Esophagus (tissue), 2 donors: ENCODE measurements at regions not wholly inside any gene's neighbourhood (a gene's known extent, or its start where the extent isn't known, plus 50 kb on each side); places are given as distances from the start of the nearest gene placed in this dataset.

Experiments
- H3K27ac ChIP-seq, 2 donors: one replicate each; pipeline ENCODE4 v1.5.1; 2013; ENCODE audit warnings: low read depth in 2 of 2, mild to moderate bottlenecking in 2 of 2, inconsistent platforms in 1 of 2, low read length in 1 of 2, moderate library complexity in 1 of 2
- H3K27me3 ChIP-seq, 2 donors: one replicate each; pipeline ENCODE4 v1.6.1; 2013; ENCODE audit warnings: low read length in 2 of 2, control low read depth in 1 of 2, mild to moderate bottlenecking in 1 of 2; ENCODE audit not compliant: insufficient read depth in 2 of 2, control insufficient read depth in 1 of 2
- H3K36me3 ChIP-seq, 2 donors: one replicate each; pipeline ENCODE4 v1.6.1; 2013; ENCODE audit warnings: low read length in 1 of 2; ENCODE audit not compliant: control insufficient read depth in 2 of 2, insufficient read depth in 2 of 2
- H3K4me1 ChIP-seq, 2 donors: one replicate each; pipeline ENCODE4 v1.6.1; 2013; ENCODE audit warnings: low read length in 1 of 2; ENCODE audit not compliant: control insufficient read depth in 2 of 2, insufficient read depth in 2 of 2
- H3K4me3 ChIP-seq, 2 donors: one replicate each; pipeline ENCODE4 v1.5.1; 2013; ENCODE audit warnings: low read length in 2 of 2, mild to moderate bottlenecking in 2 of 2, low read depth in 1 of 2, moderate library complexity in 1 of 2
- H3K9me3 ChIP-seq, 2 donors: one replicate each; pipeline ENCODE4 v1.6.1; 2013; ENCODE audit warnings: mild to moderate bottlenecking in 2 of 2, low read depth in 1 of 2, low read length in 1 of 2, moderate library complexity in 1 of 2; ENCODE audit not compliant: control insufficient read depth in 2 of 2, insufficient read depth in 1 of 2
- WGBS, 2 donors: extraction: QIAGEN DNeasy Blood & Tissue Kit; methylation state at CpG; one replicate each; pipeline ENCODE4 v1.1.7; 2013; 5-methylcytosine and 5-hydroxymethylcytosine counted together
- donor health status: healthy with polysubstance abuse.
- donor health status: Bipolar disorder and iron deficiency.

DNA sequence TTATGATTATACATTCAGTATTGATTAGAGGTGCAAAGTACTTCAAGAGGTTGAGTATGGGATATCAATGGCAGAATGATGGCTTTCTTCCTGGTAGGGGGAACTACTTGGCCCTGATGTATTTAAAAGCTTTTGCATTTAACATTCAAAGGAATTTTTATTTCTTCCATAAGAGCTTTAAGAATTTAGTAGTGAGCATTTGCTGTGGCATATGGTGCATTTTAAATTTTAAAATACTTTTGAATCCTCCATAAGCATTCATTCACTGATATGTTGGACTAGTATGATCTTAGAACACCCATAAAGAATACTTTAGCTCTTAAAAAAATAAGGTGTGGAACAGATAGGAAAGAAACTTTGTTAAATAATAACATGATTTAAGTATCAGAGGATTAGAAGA is 191.9 kb upstream of the PPP1R3A start:
- no peak overlapping the region for H3K4me3 ChIP-seq
- H3K27me3 ChIP-seq = no peaks in the 10 kb centered on the region
- H3K9me3 ChIP-seq = no peaks in the 10 kb centered on the region
- H3K27ac ChIP-seq = no peak overlapping the region
- H3K36me3 ChIP-seq = no peaks in the 10 kb centered on the region
- H3K4me1 ChIP-seq = peaks cover 0 to 2% of the 10 kb centered on the region in 2 donors

GRCh38 chr7:114109721-114110120 is 190.9 kb upstream of the PPP1R3A start:
- Histone ChIP-seq H3K4me1 (peaks cover 0 to 2% of the 10 kb centered on the region in 2 donors), H3K9me3 (no peaks in the 10 kb centered on the region), H3K27ac (no peak overlapping the region), H3K4me3 (no peak overlapping the region), H3K36me3 (no peaks in the 10 kb centered on the region), H3K27me3 (no peaks in the 10 kb centered on the region)

- Histone ChIP-seq H3K36me3 (no peaks in the 10 kb centered on the region), H3K9me3 (no peaks in the 10 kb centered on the region), H3K4me1 (peaks cover 0 to 2% of the 10 kb centered on the region in 2 donors), H3K4me3 (no peak overlapping the region), H3K27ac (no peak overlapping the region), H3K27me3 (no peaks in the 10 kb centered on the region)
- 83 to 85% methylated on average over 1 of the region's 1 CpG for WGBS, 2 donors
These were observed 190.5 kb upstream of the PPP1R3A start for GRCh38 chr7:114109304-114109703.

DNA sequence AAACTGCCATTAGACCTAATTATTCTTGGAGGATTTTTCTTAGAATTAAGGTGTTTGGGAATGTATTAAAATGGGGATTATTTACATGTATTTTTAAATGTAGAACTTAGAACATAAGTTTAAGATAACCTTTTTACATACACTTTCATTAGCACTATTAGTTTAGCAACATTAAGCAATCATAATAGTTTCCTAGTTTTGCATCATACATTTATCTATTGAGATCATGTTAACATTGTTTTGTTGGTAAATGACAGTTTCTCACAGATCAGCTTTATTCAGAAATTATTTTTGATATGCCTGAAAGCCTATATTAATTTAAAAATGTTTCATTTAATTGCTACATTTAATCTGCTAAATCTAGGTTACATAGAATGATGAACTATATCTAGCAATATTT is 189.7 kb upstream of the PPP1R3A start:
- Histone ChIP-seq H3K9me3 (no peaks in the 10 kb centered on the region), H3K4me1 (peaks cover 0 to 2% of the 10 kb centered on the region in 2 donors), H3K27me3 (no peaks in the 10 kb centered on the region), H3K4me3 (no peak overlapping the region), H3K36me3 (no peaks in the 10 kb centered on the region), H3K27ac (no peak overlapping the region)

DNA sequence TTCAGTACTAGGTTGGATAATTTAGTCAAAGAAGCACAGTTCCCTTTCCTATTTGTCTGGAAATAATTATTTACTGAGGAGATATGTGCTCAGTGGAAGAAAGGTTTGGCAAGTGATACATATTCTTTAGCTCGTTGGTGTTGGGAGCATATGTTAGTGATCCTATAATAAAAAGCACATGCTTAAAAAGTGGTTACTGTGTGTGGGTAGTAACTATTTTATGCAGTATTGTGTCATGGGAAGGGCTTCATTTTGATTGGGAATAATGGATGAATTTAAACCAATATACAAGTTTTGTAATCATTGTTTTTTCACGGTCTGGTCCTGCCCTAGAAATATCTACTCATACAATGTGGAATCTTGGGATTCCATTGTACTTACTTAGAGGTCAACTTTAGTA is 188.7 kb upstream of the PPP1R3A start:
- WGBS, 2 donors = 56 to 78% methylated on average over 2 of the region's 2 CpGs
- H3K9me3 ChIP-seq = no peaks in the 10 kb centered on the region
- no peaks in the 10 kb centered on the region for H3K36me3 ChIP-seq
- H3K27ac ChIP-seq = no peak overlapping the region
- H3K27me3 ChIP-seq = no peaks in the 10 kb centered on the region
- no peak overlapping the region for H3K4me3 ChIP-seq
- H3K4me1 ChIP-seq = peaks cover 0 to 2% of the 10 kb centered on the region in 2 donors

DNA sequence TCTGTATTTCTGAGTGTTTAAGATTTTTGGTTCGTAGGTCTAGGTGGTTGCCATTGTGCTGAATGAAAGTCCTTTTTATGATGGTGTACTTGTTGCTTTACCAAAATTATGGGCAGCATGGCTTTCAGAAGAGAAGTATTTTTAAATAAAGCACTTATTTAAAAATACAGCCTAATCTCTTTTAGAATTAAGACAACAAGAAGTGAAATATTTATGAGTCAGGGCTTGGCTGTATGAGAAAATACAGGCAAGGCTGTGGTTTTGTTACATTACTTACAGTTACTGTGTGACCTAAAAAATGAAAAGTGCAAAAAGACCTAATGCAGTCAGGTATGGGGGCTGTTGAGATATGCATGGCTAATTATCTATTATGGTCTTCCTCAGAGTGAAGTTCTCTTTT is 185.2 kb upstream of the PPP1R3A start:
- Histone ChIP-seq H3K9me3 (no peaks in the 10 kb centered on the region), H3K4me1 (no peaks in the 10 kb centered on the region), H3K36me3 (no peaks in the 10 kb centered on the region), H3K27me3 (no peaks in the 10 kb centered on the region), H3K4me3 (no peak overlapping the region), H3K27ac (no peak overlapping the region)
- 74 to 79% methylated on average over 1 of the region's 1 CpG for WGBS, 2 donors

DNA sequence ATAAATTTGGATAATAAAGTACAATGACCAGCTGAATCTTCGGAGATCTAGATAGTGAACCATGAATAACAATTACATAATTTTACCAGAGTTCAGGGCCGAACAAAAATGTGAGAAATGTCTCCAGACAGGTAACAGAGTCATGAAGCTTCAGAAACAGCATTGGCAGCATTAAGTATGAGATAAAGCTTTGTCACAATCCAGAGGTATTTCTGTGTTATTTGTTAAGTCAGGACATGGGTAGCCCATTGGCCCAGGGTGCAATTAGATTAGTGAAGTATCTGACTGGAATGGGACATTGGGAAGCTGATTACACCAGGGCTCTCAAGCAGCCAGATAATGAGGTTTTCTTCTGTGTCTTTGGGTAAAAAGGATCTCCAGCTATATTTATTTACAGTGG is 184.2 kb upstream of the PPP1R3A start:
- peaks cover 0 to 1% of the 10 kb centered on the region in 2 donors for H3K27me3 ChIP-seq
- WGBS, 2 donors = 78 to 83% methylated on average over 2 of the region's 2 CpGs
- no peaks in the 10 kb centered on the region for H3K9me3 ChIP-seq
- no peaks in the 10 kb centered on the region for H3K36me3 ChIP-seq
- no peak overlapping the region for H3K27ac ChIP-seq
- no peak overlapping the region for H3K4me3 ChIP-seq
- H3K4me1 ChIP-seq = no peaks in the 10 kb centered on the region

- H3K4me3 ChIP-seq = no peak overlapping the region
- peaks cover 0 to 3% of the 10 kb centered on the region in 2 donors for H3K27me3 ChIP-seq
- 98 to 100% methylated on average over 1 of the region's 1 CpG for WGBS, 2 donors
- no peak overlapping the region for H3K27ac ChIP-seq
- H3K36me3 ChIP-seq = no peaks in the 10 kb centered on the region
- no peaks in the 10 kb centered on the region for H3K9me3 ChIP-seq
- no peaks in the 10 kb centered on the region for H3K4me1 ChIP-seq
These were observed 183.3 kb upstream of the PPP1R3A start for GRCh38 chr7:114102131-114102530.

- Histone ChIP-seq H3K4me1 (no peaks in the 10 kb centered on the region), H3K4me3 (no peak overlapping the region), H3K27ac (no peak overlapping the region), H3K9me3 (no peaks in the 10 kb centered on the region), H3K27me3 (peaks cover 0 to 3% of the 10 kb centered on the region in 2 donors), H3K36me3 (no peaks in the 10 kb centered on the region)
These were observed 182.0 kb upstream of the PPP1R3A start for GRCh38 chr7:114100810-114101209.

DNA sequence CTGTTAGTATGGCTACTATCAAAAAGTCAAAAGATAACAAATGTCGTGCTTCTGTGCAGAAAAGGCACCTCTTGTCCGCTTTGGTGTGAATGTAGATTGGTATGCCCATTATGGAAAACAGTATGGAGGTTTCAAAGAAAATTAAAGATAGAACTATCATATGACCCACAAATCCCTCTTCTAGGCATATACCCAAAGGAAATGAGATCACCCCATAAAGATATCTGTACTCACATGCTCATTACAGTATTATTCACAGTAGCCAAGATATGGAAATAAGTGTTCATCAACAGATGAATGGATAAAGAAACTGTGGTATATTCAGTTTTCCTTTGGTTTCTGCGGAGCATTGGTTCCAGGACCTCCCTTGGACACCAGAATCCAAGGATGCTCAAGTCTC is 180.5 kb upstream of the PPP1R3A start:
- Histone ChIP-seq H3K27ac (no peak overlapping the region), H3K27me3 (peaks cover 0 to 3% of the 10 kb centered on the region in 2 donors), H3K36me3 (no peaks in the 10 kb centered on the region), H3K4me3 (no peak overlapping the region), H3K4me1 (no peaks in the 10 kb centered on the region), H3K9me3 (no peaks in the 10 kb centered on the region)
- WGBS, 2 donors = 95 to 97% methylated on average over 3 of the region's 3 CpGs
